ENCODE measurements at regions not wholly inside any gene's neighbourhood (a gene's known extent, or its start where the extent isn't known, plus 50 kb on each side); places are given as distances from the start of the nearest gene placed in this dataset.

GRCh38 chr15:91609966-91610365 lies 243.5 kb upstream of the SLCO3A1 start:
- no peak overlapping the region for H3K27ac ChIP-seq
- no peak for TF ChIP-seq CTCF (conservative IDR thresholded peaks at IDR 0.05)

- no peak overlapping the region for H3K27ac ChIP-seq
- no peak for TF ChIP-seq CTCF (conservative IDR thresholded peaks at IDR 0.05)
Measured at GRCh38 chr15:91611561-91612323, 241.8 kb upstream of the SLCO3A1 start.

- no peak for TF ChIP-seq CTCF (conservative IDR thresholded peaks at IDR 0.05)
- H3K27ac ChIP-seq, result no peak overlapping the region
Measured at GRCh38 chr15:91620229-91620628, 233.3 kb upstream of the SLCO3A1 start.

GRCh38 chr15:91622235-91622634 lies 231.3 kb upstream of the SLCO3A1 start:
- H3K27ac ChIP-seq, result no peak overlapping the region
- no peak for TF ChIP-seq CTCF (conservative IDR thresholded peaks at IDR 0.05)

- TF ChIP-seq CTCF (conservative IDR thresholded peaks at IDR 0.05), result no peak
- H3K27ac ChIP-seq, result no peak overlapping the region
Measured at GRCh38 chr15:91622711-91623342, 230.7 kb upstream of the SLCO3A1 start.

- TF ChIP-seq CTCF (conservative IDR thresholded peaks at IDR 0.05), result no peak
Measured at GRCh38 chr15:91624353-91624968, 229.0 kb upstream of the SLCO3A1 start.

GRCh38 chr15:91625506-91625905 lies 228.0 kb upstream of the SLCO3A1 start:
- no peak for TF ChIP-seq CTCF (conservative IDR thresholded peaks at IDR 0.05)
- H3K27ac ChIP-seq, result no peak overlapping the region

More at GRCh38 chr15:91624353-91624968, 229.0 kb upstream of the SLCO3A1 start:
- H3K27ac ChIP-seq, result no peak overlapping the region
